ENCODE measurements at regions not wholly inside any gene's neighbourhood (a gene's known extent, or its start where the extent isn't known, plus 50 kb on each side); places are given as distances from the start of the nearest gene placed in this dataset.

DNA sequence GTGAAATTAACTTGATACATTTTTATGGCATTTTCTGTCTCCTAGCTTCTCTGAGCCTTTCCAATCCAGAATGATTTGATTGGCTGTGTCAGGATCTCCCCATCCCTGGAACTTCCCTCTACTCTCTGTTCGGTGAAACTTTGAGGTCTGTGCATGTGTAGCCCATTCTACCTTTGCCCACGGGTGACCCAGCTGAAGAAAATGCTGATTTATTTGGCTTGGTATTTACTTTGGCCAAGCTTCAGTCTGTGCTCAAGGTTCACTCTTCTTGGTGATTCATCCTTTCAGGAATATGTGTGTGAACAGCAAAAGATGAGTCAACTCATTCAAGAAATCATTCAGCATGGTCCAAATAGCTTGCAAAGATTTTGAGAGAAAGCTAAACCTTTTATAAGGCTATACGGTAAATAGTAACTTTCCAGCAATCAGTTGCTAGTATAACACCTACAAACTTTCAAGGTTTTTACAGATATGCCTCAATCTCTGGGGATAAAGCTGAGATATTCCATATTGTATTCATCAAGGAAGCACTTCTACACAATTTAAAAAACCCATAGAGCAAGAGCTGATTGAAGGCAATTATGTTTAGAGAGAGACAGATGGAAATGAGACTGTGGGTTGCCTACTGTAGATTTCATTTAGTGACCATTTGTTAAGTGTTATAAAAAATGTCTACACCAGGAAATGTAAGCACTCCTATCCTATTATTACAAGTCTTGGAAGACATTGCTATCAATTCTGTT is 233.9 kb upstream of the CXXC4 start:
- TF ChIP-seq FOXP2 (optimal IDR thresholded peaks at IDR 0.05; ENCODE audit: borderline replicate concordance, extremely low read depth, extremely low read length, insufficient read depth) = no peak
- peak; percentile 77; the same call in 1 of the 2 replicates for TF ChIP-seq TAF1 (IDR thresholded peaks at IDR 0.05; ENCODE audit: borderline replicate concordance, insufficient read depth, low read length)
- peak; percentile 68 for TF ChIP-seq POLR2AphosphoS5 (IDR thresholded peaks at IDR 0.05; ENCODE audit: low read depth, low read length)
- peak; percentile 72; the same call in 1 of the 2 replicates for TF ChIP-seq SIN3A (IDR thresholded peaks at IDR 0.05; ENCODE audit: borderline replicate concordance, insufficient read depth, low read length)
- TF ChIP-seq, protein P1, sequence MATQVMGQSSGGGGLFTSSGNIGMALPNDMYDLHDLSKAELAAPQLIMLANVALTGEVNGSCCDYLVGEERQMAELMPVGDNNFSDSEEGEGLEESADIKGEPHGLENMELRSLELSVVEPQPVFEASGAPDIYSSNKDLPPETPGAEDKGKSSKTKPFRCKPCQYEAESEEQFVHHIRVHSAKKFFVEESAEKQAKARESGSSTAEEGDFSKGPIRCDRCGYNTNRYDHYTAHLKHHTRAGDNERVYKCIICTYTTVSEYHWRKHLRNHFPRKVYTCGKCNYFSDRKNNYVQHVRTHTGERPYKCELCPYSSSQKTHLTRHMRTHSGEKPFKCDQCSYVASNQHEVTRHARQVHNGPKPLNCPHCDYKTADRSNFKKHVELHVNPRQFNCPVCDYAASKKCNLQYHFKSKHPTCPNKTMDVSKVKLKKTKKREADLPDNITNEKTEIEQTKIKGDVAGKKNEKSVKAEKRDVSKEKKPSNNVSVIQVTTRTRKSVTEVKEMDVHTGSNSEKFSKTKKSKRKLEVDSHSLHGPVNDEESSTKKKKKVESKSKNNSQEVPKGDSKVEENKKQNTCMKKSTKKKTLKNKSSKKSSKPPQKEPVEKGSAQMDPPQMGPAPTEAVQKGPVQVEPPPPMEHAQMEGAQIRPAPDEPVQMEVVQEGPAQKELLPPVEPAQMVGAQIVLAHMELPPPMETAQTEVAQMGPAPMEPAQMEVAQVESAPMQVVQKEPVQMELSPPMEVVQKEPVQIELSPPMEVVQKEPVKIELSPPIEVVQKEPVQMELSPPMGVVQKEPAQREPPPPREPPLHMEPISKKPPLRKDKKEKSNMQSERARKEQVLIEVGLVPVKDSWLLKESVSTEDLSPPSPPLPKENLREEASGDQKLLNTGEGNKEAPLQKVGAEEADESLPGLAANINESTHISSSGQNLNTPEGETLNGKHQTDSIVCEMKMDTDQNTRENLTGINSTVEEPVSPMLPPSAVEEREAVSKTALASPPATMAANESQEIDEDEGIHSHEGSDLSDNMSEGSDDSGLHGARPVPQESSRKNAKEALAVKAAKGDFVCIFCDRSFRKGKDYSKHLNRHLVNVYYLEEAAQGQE (IDR thresholded peaks at IDR 0.05; ENCODE audit: insufficient read depth in 1 of 2, low read depth in 2 of 2, low read length in 2 of 2) = peak in 1 of 2 experiments; percentile 66; a peak in 2 of 4 replicates

DNA sequence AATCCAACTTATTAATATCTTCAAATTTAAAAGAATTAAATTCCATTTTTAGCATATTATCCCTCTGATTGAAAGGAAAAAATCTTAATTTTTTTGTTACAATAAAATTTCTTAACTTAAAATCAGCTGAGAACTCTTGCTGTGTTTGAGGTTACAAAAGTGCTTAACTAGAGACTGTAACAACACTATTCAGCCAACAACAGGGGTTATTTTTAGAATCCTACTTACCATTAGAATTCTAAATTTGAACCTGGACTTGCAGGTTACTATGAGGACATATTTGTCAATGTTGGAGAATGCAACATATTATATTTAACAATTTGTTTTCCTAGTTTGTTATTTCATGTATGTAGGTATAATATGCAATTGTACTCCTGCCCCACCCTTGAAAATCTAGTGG is 238.1 kb upstream of the CXXC4 start:
- no peak for TF ChIP-seq TAF1 (IDR thresholded peaks at IDR 0.05; ENCODE audit: borderline replicate concordance, insufficient read depth, low read length)
- TF ChIP-seq POLR2AphosphoS5 (IDR thresholded peaks at IDR 0.05; ENCODE audit: low read depth, low read length) = no peak
- TF ChIP-seq, protein P1 (IDR thresholded peaks at IDR 0.05; ENCODE audit: insufficient read depth in 1 of 2, low read depth in 2 of 2, low read length in 2 of 2) = no peak
- no peak for TF ChIP-seq SIN3A (IDR thresholded peaks at IDR 0.05; ENCODE audit: borderline replicate concordance, insufficient read depth, low read length)
- no peak for TF ChIP-seq FOXP2 (optimal IDR thresholded peaks at IDR 0.05; ENCODE audit: borderline replicate concordance, extremely low read depth, extremely low read length, insufficient read depth)

DNA sequence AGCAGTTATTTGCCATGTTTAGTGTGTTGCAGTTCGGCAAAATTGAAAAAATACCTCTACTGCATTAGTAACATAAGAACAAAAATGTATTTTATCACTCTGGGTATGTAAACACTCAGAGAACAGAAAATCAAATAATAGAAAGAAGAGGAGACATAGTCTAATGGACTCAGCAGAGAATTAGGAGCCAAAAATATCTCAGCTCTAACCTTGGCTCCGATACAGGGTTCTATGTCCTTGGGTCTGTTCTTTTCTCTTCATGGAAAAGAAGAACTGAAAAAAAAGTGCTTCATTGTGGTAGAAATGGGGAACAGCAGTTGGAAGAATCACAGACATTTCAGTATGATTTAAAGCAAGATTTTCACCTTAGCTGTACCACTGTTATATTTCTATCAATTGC is 240.5 kb upstream of the CXXC4 start:
- TF ChIP-seq POLR2AphosphoS5 (IDR thresholded peaks at IDR 0.05; ENCODE audit: low read depth, low read length) (no peak), SIN3A (IDR thresholded peaks at IDR 0.05; ENCODE audit: borderline replicate concordance, insufficient read depth, low read length) (no peak), FOXP2 (optimal IDR thresholded peaks at IDR 0.05; ENCODE audit: borderline replicate concordance, extremely low read depth, extremely low read length, insufficient read depth) (no peak), TAF1 (IDR thresholded peaks at IDR 0.05; ENCODE audit: borderline replicate concordance, insufficient read depth, low read length) (no peak)
- TF ChIP-seq, protein P1 (IDR thresholded peaks at IDR 0.05; ENCODE audit: insufficient read depth in 1 of 2, low read depth in 2 of 2, low read length in 2 of 2) = no peak

DNA sequence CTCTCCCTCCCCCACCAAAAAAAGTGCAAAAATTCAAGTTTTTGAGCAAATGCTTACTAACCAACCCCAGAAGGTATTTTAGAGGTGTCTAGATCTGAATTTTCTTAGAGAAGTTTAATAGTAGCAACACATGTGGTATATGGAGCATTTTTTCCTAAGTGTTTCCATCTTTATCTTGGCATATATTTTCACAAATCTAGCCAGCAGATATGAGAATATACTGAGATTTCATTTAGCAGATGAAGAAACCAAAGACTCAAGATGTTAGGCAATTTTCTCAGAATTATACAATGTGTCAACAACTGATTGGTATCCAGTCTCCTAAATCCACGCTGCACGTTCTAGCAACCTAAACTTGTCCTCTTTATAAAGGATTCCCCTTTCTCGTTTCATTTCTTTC is 245.5 kb upstream of the CXXC4 start:
- TF ChIP-seq SIN3A (IDR thresholded peaks at IDR 0.05; ENCODE audit: borderline replicate concordance, insufficient read depth, low read length) = no peak
- TF ChIP-seq POLR2AphosphoS5 (IDR thresholded peaks at IDR 0.05; ENCODE audit: low read depth, low read length) = no peak
- TF ChIP-seq TAF1 (IDR thresholded peaks at IDR 0.05; ENCODE audit: borderline replicate concordance, insufficient read depth, low read length) = no peak
- TF ChIP-seq, protein P1 (IDR thresholded peaks at IDR 0.05; ENCODE audit: insufficient read depth in 1 of 2, low read depth in 2 of 2, low read length in 2 of 2) = no peak

Measured in PFSK-1 (cell line).